Hindlimb muscle (tissue), 1 donor: ENCODE measurements at regions not wholly inside any gene's neighbourhood (a gene's known extent, or its start where the extent isn't known, plus 50 kb on each side); places are given as distances from the start of the nearest gene placed in this dataset.
A peak's percentile ranks its signal among the peaks of the same experiment; 100 is the strongest.
"Not testable (repeated sequence)": the region's sequence is repeated elsewhere in the genome, so short reads cannot be mapped to it uniquely, and the experiment has no call there.

Experiments
- DNase-seq: peaks from one replicate; pipeline ENCODE4 v3.0.0-alpha.2; 2013

- DNase-seq = not testable (repeated sequence)
Measured at GRCh38 chr2:234553223-234553622, 56.3 kb upstream of the ARL4C start.

- peak; percentile 70 for DNase-seq
Measured at GRCh38 chr2:234550511-234551107, 53.7 kb upstream of the ARL4C start.

GRCh38 chr2:234550056-234550455 lies 53.2 kb upstream of the ARL4C start:
- no peak for DNase-seq

GRCh38 chr2:234548695-234549420 lies 52.0 kb upstream of the ARL4C start:
- DNase-seq = peak; percentile 81

- no peak for DNase-seq
Measured at GRCh38 chr2:234546770-234547169, 49.9 kb upstream of the ARL4C start.
